Vagina (tissue), 2 donors: ENCODE measurements at regions not wholly inside any gene's neighbourhood (a gene's known extent, or its start where the extent isn't known, plus 50 kb on each side); places are given as distances from the start of the nearest gene placed in this dataset.

Source experiments
- DNase-seq, 2 donors: peaks; one replicate each; pipeline ENCODE4 v3.0.0-alpha.2; 2017; ENCODE audit errors: extremely low spot score in 2 of 2
- H3K27ac ChIP-seq: fragments of 200-600 bp; sonication (generic); one replicate; pipeline ENCODE4 v1.5.1; 2019
- H3K27me3 ChIP-seq: fragments of 200-600 bp; sonication (generic); one replicate; pipeline ENCODE4 v1.5.1; 2019
- H3K36me3 ChIP-seq, 2 donors: fragments of 200-600 bp; sonication (generic); one replicate each; pipeline ENCODE4 v1.5.1; 2017 to 2019
- H3K4me1 ChIP-seq: fragments of 200-600 bp; sonication (generic); one replicate; pipeline ENCODE4 v1.5.1; 2019
- H3K4me3 ChIP-seq, 2 donors: fragments of 200-600 bp; sonication (generic); 1 replicate in 1 of 2; 2 replicates in 1 of 2; pipeline ENCODE4 v1.5.1; 2016 to 2019
- H3K9me3 ChIP-seq: fragments of 200-600 bp; sonication (generic); one replicate; pipeline ENCODE4 v1.5.1; 2019
- POLR2A ChIP-seq, 2 donors: fragments of 450-650 bp; IDR thresholded peaks; one replicate each; pipeline ENCODE4 v1.6.1; 2017; ENCODE audit warnings: antibody characterized with exemption in 2 of 2, mild to moderate bottlenecking in 2 of 2, moderate library complexity in 2 of 2
- POLR2AphosphoS5 ChIP-seq, 2 donors: sonication (generic); formaldehyde crosslinking; IDR thresholded peaks; one replicate each; pipeline ENCODE4 v1.9.0; 2017; ENCODE audit warnings: antibody characterized with exemption in 2 of 2, mild to moderate bottlenecking in 2 of 2, low read depth in 1 of 2; ENCODE audit not compliant: insufficient read depth in 1 of 2
- intact Hi-C: fragments of 100-400 bp; cut with DNase I; formaldehyde crosslinking; loops from one replicate; pipeline ENCODE4 v1.15.1; 2023
- TF ChIP-seq, protein P1 (sequence below), 3 experiments: fragments of 450-650 bp in 2 of 3; fragments of 200-600 bp in 1 of 3; sonication (generic) in 1 of 3; IDR thresholded peaks; one replicate each; pipeline ENCODE4 v1.5.1; 2017 to 2019; ENCODE audit warnings: antibody characterized with exemption in 3 of 3, mild to moderate bottlenecking in 2 of 3, moderate library complexity in 2 of 3

DNA sequence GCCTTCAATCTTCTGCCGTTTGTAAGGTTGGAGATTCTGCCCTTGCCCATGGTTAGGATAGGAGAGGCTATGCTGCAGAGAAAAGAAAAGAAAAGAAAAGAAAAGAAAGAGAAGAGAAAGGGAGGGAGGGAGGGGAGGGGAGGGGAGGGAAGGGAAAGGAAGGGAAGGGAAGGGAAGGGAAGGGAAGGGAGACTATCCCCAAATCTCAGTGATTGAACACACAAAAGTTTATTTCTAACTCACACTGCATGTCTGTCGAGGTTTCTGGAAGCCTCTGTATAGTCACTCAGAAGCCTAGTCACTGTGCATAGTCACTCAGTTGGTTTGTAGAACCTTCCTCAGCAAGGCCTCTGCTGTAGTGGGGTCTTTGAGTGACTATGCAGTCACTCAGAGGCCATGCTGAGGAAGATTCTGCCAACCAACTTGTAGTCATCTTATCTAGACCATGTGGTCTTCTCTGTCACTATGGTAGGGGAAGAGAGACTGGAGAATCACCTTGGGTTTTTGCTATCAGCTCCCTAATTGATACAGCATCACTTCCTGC lies 52.3 kb upstream of the ABCC9 start:
- Histone ChIP-seq H3K4me3 (no peak overlapping the region), H3K27ac (no peak overlapping the region), H3K9me3 (no peaks in the 10 kb centered on the region), H3K4me1 (no peaks in the 10 kb centered on the region), H3K36me3 (no peaks in the 10 kb centered on the region), H3K27me3 (no peaks in the 10 kb centered on the region)
- intact Hi-C loops, result loop anchor here (5.0 kb wide), 1 partner anchor 296 kb away; no protein-coding TSS in a partner anchor
- DNase-seq, result no peak
- TF ChIP-seq POLR2AphosphoS5 (IDR thresholded peaks at IDR 0.05; ENCODE audit: insufficient read depth in 1 of 2, low read depth in 1 of 2) (no peak), POLR2A (IDR thresholded peaks at IDR 0.05) (no peak)
- TF ChIP-seq, protein P1, sequence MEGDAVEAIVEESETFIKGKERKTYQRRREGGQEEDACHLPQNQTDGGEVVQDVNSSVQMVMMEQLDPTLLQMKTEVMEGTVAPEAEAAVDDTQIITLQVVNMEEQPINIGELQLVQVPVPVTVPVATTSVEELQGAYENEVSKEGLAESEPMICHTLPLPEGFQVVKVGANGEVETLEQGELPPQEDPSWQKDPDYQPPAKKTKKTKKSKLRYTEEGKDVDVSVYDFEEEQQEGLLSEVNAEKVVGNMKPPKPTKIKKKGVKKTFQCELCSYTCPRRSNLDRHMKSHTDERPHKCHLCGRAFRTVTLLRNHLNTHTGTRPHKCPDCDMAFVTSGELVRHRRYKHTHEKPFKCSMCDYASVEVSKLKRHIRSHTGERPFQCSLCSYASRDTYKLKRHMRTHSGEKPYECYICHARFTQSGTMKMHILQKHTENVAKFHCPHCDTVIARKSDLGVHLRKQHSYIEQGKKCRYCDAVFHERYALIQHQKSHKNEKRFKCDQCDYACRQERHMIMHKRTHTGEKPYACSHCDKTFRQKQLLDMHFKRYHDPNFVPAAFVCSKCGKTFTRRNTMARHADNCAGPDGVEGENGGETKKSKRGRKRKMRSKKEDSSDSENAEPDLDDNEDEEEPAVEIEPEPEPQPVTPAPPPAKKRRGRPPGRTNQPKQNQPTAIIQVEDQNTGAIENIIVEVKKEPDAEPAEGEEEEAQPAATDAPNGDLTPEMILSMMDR (IDR thresholded peaks at IDR 0.05), result no peak

DNA sequence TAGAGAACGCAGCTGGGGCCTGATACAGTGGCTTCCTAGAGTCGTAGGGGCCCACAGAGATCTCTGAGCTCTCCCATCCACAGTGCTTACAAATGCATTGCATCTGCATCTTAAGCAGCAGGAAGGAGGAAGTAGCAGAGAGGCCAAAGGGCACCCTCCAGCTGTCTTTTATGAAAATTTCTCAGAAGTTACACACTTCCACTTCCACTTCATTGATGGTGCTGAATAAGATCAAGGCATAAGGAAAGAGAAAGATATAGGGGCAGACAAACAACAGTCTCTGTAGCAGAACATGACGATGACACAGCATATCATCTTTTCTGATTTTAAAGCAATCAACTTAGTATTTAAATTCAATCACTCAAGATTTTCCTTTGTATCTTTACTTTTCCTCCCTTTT lies 51.6 kb upstream of the ABCC9 start:
- TF ChIP-seq, protein P1 (IDR thresholded peaks at IDR 0.05), result no peak
- TF ChIP-seq POLR2AphosphoS5 (IDR thresholded peaks at IDR 0.05; ENCODE audit: insufficient read depth in 1 of 2, low read depth in 1 of 2), result no peak
- TF ChIP-seq POLR2A (IDR thresholded peaks at IDR 0.05), result no peak
- Histone ChIP-seq H3K9me3 (no peaks in the 10 kb centered on the region), H3K36me3 (no peaks in the 10 kb centered on the region), H3K27ac (no peak overlapping the region), H3K27me3 (no peaks in the 10 kb centered on the region), H3K4me1 (no peaks in the 10 kb centered on the region), H3K4me3 (no peak overlapping the region)
- DNase-seq, result no peak
- intact Hi-C loops, result loop anchor here (5.0 kb wide), 1 partner anchor 296 kb away; no protein-coding TSS in a partner anchor

DNA sequence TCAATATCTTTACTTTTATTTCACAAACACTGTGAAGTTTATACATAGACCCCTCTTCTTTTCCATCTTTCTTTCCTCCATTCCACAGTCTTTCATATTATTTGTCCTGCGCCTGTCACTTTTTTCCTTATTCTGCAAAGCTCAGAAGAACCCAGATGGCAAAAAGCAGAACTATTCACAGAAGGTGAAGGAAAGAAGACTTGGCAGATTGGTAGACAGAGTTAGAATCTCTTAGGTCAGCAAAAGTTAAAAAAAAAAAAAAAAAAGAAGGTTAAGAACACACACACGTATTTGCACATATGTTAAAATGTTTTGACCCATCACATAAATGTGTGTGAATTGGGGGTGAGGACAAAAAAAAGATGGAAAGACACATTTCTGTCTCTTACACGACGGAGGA lies 50.3 kb upstream of the ABCC9 start:
- Histone ChIP-seq H3K27me3 (no peaks in the 10 kb centered on the region), H3K27ac (no peak overlapping the region), H3K4me1 (no peaks in the 10 kb centered on the region), H3K36me3 (no peaks in the 10 kb centered on the region), H3K4me3 (no peak overlapping the region), H3K9me3 (no peaks in the 10 kb centered on the region)
- TF ChIP-seq, protein P1 (IDR thresholded peaks at IDR 0.05), result no peak
- no peak for TF ChIP-seq POLR2AphosphoS5 (IDR thresholded peaks at IDR 0.05; ENCODE audit: insufficient read depth in 1 of 2, low read depth in 1 of 2)
- no peak for TF ChIP-seq POLR2A (IDR thresholded peaks at IDR 0.05)
- DNase-seq, result no peak
- intact Hi-C loops, result loop anchor here (5.0 kb wide), 1 partner anchor 294 kb away; no protein-coding TSS in a partner anchor
